ENCODE measurements at regions not wholly inside any gene's neighbourhood (a gene's known extent, or its start where the extent isn't known, plus 50 kb on each side); places are given as distances from the start of the nearest gene placed in this dataset.

GRCh38 chr6:8159966-8160365 lies 57.6 kb upstream of the EEF1E1 start:
- TF ChIP-seq CTCF (conservative IDR thresholded peaks at IDR 0.05; ENCODE audit: low read length) (no peak), EZH2phosphoT487 (IDR thresholded peaks at IDR 0.05; ENCODE audit: borderline replicate concordance) (no peak)
